MM.1S (cell line): ENCODE measurements at regions not wholly inside any gene's neighbourhood (a gene's known extent, or its start where the extent isn't known, plus 50 kb on each side); places are given as distances from the start of the nearest gene placed in this dataset.

Experiments used
- DNase-seq: peaks from one replicate; pipeline ENCODE4 v3.0.0-alpha.2; 2015
- H2AFZ ChIP-seq: fragments of 300-600 bp; sonication (generic); 2 replicates; pipeline ENCODE4 v1.6.0; 2016; ENCODE audit warnings: antibody characterized with exemption, low read length
- H3F3A ChIP-seq: fragments of 300-600 bp; sonication (generic); 2 replicates; pipeline ENCODE4 v1.6.1; 2016; ENCODE audit warnings: mild to moderate bottlenecking, antibody characterized with exemption, low read length, moderate library complexity, mixed read lengths; ENCODE audit not compliant: insufficient read depth
- H3K27ac ChIP-seq: fragments of 300-600 bp; sonication (generic); 2 replicates; pipeline ENCODE4 v1.5.1; 2016; ENCODE audit warnings: mild to moderate bottlenecking, low read length
- H3K27me3 ChIP-seq: fragments of 300-600 bp; sonication (generic); replicated peaks from 2 replicates; pipeline ENCODE4 v1.6.0; 2016; ENCODE audit warnings: low read length; ENCODE audit not compliant: insufficient read depth
- H3K36me3 ChIP-seq: fragments of 300-600 bp; sonication (generic); replicated peaks from 2 replicates; pipeline ENCODE4 v1.6.1; 2016; ENCODE audit warnings: mild to moderate bottlenecking, low read length, mixed read lengths; ENCODE audit not compliant: insufficient read depth
- H3K4me1 ChIP-seq: fragments of 300-600 bp; sonication (generic); 2 replicates; pipeline ENCODE4 v1.6.1; 2016; ENCODE audit warnings: low read length, mixed read lengths
- H3K4me2 ChIP-seq: fragments of 300-600 bp; sonication (generic); 2 replicates; pipeline ENCODE4 v1.6.0; 2016; ENCODE audit warnings: low read depth, low read length
- H3K4me3 ChIP-seq: fragments of 300-600 bp; sonication (generic); 2 replicates; pipeline ENCODE4 v1.5.1; 2016; ENCODE audit warnings: low read length, mixed read lengths
- H3K79me2 ChIP-seq: fragments of 300-600 bp; sonication (generic); 2 replicates; pipeline ENCODE4 v1.6.1; 2016; ENCODE audit warnings: mixed run types, low read length, mixed read lengths
- H3K9ac ChIP-seq: fragments of 300-600 bp; sonication (generic); 2 replicates; pipeline ENCODE4 v1.6.1; 2016; ENCODE audit warnings: low read length, mixed read lengths
- H3K9me2 ChIP-seq: fragments of 300-600 bp; sonication (generic); replicated peaks from 2 replicates; pipeline ENCODE4 v1.6.1; 2016; ENCODE audit warnings: mild to moderate bottlenecking, low read length, mixed read lengths; ENCODE audit not compliant: insufficient read depth
- H3K9me3 ChIP-seq: fragments of 300-600 bp; sonication (generic); replicated peaks from 2 replicates; pipeline ENCODE4 v1.6.1; 2016; ENCODE audit warnings: mild to moderate bottlenecking, low read length, mixed read lengths; ENCODE audit not compliant: insufficient read depth
- H4K20me1 ChIP-seq: fragments of 300-600 bp; sonication (generic); 2 replicates; pipeline ENCODE4 v1.6.1; 2016; ENCODE audit warnings: mild to moderate bottlenecking, low read length, moderate library complexity, mixed read lengths; ENCODE audit not compliant: insufficient read depth
- CTCF ChIP-seq: fragments of 300-600 bp; sonication (generic); IDR thresholded peaks from 2 replicates; pipeline ENCODE4 v1.5.1; 2016; ENCODE audit warnings: antibody characterized with exemption, low read length, mixed read lengths
- EZH2 ChIP-seq: fragments of 300-600 bp; sonication (generic); optimal IDR thresholded peaks from 2 replicates; pipeline ENCODE3; 2017; ENCODE audit warnings: low read depth, mild to moderate bottlenecking, antibody characterized with exemption, low read length, mixed read lengths
- EZH2phosphoT487 ChIP-seq: fragments of 300-600 bp; sonication (generic); IDR thresholded peaks from 2 replicates; pipeline ENCODE4 v1.6.1; 2018; ENCODE audit warnings: antibody characterized with exemption, low read length

DNA sequence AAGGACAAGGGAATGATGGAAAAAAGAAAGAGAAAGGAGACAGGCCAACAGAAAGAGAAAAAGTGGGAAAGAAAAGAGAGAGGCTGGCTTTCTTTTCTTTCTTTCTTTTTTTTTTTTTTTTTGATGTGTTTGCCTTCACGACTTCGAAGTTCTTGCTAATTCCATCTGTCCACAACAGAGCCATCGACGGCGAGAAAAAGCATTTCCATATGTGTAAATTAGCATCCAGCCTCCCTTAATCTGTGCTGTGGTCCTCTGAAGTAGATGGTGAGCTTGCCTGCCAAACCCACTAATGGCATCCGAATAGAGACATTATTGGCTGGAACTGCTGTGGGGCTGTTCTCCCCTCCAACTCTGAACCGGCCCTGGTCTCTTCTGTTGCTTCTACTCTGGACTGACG lies 997.4 kb downstream of the BCL11B start:
- Histone ChIP-seq H3K9me3 (no peaks in the 10 kb centered on the region), H3K79me2 (no peaks in the 10 kb centered on the region), H3K4me1 (no peaks in the 10 kb centered on the region), H3K36me3 (no peaks in the 10 kb centered on the region), H3K4me2 (no peak overlapping the region), H3K27me3 (no peaks in the 10 kb centered on the region), H3K4me3 (no peak overlapping the region), H2AFZ (no peak overlapping the region), H3K9me2 (no peaks in the 10 kb centered on the region), H3K27ac (no peak overlapping the region), H3K9ac (no peak overlapping the region), H4K20me1 (no peaks in the 10 kb centered on the region), H3F3A (no peaks in the 10 kb centered on the region)
- TF ChIP-seq EZH2 (no peak), CTCF (no peak), EZH2phosphoT487 (no peak)
- no peak for DNase-seq

GRCh38 chr14:98278800-98279199 lies 993.2 kb downstream of the BCL11B start:
- H3K9me2 ChIP-seq: no peaks in the 10 kb centered on the region
- DNase-seq: no peak
- no peaks in the 10 kb centered on the region for H3K79me2 ChIP-seq
- H3K27ac ChIP-seq: no peak overlapping the region
- no peaks in the 10 kb centered on the region for H3F3A ChIP-seq
- H3K4me2 ChIP-seq: no peak overlapping the region
- H3K9ac ChIP-seq: no peak overlapping the region
- no peaks in the 10 kb centered on the region for H3K9me3 ChIP-seq
- H4K20me1 ChIP-seq: no peaks in the 10 kb centered on the region
- H3K4me3 ChIP-seq: no peak overlapping the region
- no peak overlapping the region for H2AFZ ChIP-seq
- no peaks in the 10 kb centered on the region for H3K27me3 ChIP-seq
- TF ChIP-seq EZH2phosphoT487 (no peak), CTCF (no peak), EZH2 (no peak)
- no peaks in the 10 kb centered on the region for H3K4me1 ChIP-seq
- H3K36me3 ChIP-seq: no peaks in the 10 kb centered on the region

DNA sequence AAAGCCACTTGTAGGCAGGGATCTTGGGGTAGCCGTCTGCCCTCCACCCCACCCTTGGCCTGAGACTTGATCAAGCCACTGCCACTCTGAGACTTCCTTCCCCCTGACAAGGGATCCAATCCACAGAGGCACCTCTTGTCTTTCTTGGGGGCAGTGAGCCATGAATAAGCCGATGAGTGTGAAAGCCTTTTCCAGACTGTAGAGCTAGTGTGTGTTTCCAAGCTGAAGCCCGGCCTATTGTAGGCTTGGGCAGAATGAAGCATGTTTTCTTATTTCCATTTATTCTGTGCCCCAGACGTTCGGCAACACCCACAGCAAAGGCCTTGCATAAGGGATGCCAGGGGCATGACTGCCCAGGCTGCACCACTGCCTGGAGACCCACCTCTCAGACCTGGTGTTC lies 991.6 kb downstream of the BCL11B start:
- Histone ChIP-seq H2AFZ (no peak overlapping the region), H3K27ac (no peak overlapping the region), H3K9me3 (no peaks in the 10 kb centered on the region), H3K4me3 (no peak overlapping the region), H3K79me2 (no peaks in the 10 kb centered on the region), H3K4me2 (no peak overlapping the region), H3K4me1 (no peaks in the 10 kb centered on the region), H3F3A (no peaks in the 10 kb centered on the region), H3K36me3 (no peaks in the 10 kb centered on the region), H4K20me1 (no peaks in the 10 kb centered on the region), H3K9me2 (no peaks in the 10 kb centered on the region), H3K27me3 (no peaks in the 10 kb centered on the region), H3K9ac (no peak overlapping the region)
- DNase-seq: no peak
- TF ChIP-seq EZH2phosphoT487: no peak
- TF ChIP-seq EZH2: no peak
- no peak for TF ChIP-seq CTCF

GRCh38 chr14:98288825-98289224 lies 983.2 kb downstream of the BCL11B start:
- Histone ChIP-seq H3K36me3 (no peaks in the 10 kb centered on the region), H3K27ac (no peak overlapping the region)

More at GRCh38 chr14:98288825-98289224, 983.2 kb downstream of the BCL11B start:
- Histone ChIP-seq H2AFZ (no peak overlapping the region), H3K4me2 (no peak overlapping the region), H3K4me1 (no peaks in the 10 kb centered on the region), H3K9me3 (no peaks in the 10 kb centered on the region), H3K4me3 (no peak overlapping the region), H3F3A (no peaks in the 10 kb centered on the region), H3K27me3 (no peaks in the 10 kb centered on the region), H3K9me2 (no peaks in the 10 kb centered on the region), H3K79me2 (no peaks in the 10 kb centered on the region), H3K9ac (no peak overlapping the region), H4K20me1 (no peaks in the 10 kb centered on the region)
- DNase-seq: no peak
- TF ChIP-seq EZH2phosphoT487: no peak
- TF ChIP-seq CTCF: no peak
- TF ChIP-seq EZH2: no peak
